GM19099 (cell line): ENCODE measurements at regions not wholly inside any gene's neighbourhood (a gene's known extent, or its start where the extent isn't known, plus 50 kb on each side); places are given as distances from the start of the nearest gene placed in this dataset.

ENCODE experiments used
- POLR2A ChIP-seq: IDR thresholded peaks from 3 replicates; pipeline ENCODE4 v1.6.1; 2011; ENCODE audit warnings: low read depth; ENCODE audit not compliant: insufficient read length; ENCODE audit errors: extremely low read depth

DNA sequence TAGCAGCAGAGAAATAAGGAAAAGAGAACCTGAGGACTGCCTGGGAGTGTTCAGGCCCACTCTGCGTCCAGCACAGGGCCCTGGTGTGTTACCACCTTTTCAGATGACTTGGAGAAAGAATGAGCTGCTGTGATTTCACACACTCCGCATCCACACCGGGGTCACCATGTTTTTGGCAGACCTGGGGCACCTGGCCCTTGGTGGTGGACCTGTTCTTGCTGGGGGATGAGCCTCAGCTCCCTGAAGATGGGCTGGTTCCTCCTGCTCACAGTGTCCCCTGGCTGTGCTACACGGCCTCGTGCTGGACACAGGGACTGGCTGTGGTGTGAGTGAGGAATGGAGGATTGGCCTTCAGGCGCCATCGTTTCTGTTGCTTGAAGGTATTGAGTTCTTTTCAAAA is 1381.4 kb downstream of the TBC1D22A start:
- no peak for TF ChIP-seq POLR2A

DNA sequence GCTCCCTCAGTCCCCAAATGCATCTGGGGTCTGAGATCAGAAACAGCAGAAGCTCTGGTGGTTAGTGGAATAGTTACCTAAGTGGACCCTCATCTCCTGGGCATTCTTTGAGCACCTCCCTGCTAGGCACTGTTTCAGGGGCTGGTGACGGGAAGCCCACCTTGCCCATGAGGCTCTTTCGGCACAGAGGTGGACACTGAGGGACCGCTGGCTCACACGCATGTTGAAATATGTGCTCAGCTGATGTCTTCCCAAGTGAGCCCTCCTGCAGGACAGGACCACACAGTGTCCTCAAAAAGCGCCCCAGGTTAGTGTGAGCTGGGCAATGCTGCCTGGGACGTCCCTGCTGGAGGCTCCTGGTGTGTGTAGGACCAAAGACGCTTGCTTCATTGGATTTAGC is 1379.9 kb downstream of the TBC1D22A start:
- TF ChIP-seq POLR2A: no peak

DNA sequence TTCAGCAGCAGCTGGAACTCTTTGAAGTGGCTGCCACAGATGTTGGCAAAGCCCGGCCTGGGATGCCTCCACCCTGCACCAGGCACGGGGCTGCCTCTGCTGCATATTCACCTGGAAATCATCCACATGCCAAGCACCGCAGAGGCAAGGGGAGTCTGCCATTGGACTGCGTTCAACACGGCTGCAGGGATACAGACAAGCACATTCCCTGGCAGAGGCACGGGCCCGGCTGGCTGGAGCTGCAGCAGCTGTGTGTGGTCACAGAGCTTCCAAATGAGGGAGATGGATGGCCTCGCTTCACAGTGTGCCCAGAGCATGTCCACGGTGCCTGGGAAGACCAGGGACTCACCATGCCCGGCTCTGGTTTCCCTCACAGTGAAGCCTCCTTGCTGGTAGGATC is 1378.9 kb downstream of the TBC1D22A start:
- no peak for TF ChIP-seq POLR2A

DNA sequence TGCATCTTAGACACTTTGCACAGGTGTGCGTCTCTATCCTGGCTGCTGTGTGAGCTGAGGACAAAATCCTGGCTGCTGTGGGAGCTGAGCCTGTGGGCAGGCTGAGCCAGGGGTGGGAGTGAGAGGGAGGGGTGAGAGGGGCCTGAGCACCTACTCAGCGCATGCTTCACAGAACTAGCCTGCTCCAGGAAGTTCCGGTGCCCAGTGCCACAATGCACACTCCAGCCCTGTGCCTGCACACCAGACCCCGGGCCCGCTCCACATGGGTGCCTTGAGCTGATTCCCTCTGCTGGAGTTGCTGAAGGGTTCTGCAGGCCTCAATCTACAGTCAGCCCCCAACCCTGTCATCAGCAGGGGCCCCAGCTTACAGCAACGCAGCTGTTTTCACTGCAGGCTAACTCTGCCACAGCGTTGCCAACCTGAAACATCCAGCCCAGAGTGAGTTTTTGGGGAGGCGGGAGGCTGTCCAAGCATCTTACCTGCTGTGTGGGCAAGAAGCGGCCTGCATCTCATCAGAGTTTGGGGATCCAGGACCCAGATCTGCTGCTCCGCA is 1377.9 kb downstream of the TBC1D22A start:
- TF ChIP-seq POLR2A: no peak

DNA sequence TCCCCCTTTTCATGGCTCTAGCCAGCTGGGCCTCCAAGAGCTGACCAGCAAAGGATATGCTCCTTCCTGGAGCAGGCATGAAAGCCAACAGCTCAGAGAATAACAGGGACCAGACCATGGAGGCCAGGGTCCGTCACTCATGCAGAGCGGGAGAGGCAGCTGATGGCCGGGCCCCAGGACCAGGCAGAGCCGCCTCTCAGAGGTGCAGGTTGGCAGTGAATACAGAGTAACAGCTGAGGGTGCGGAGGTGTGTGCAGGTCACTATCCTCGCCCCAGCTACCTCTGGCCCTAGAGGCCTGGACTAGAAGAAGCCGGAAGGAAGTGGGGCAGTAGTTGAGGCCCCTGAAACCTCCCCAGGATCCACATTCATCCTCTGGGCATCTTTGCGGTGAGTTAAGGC is 1377.3 kb downstream of the TBC1D22A start:
- TF ChIP-seq POLR2A: no peak

DNA sequence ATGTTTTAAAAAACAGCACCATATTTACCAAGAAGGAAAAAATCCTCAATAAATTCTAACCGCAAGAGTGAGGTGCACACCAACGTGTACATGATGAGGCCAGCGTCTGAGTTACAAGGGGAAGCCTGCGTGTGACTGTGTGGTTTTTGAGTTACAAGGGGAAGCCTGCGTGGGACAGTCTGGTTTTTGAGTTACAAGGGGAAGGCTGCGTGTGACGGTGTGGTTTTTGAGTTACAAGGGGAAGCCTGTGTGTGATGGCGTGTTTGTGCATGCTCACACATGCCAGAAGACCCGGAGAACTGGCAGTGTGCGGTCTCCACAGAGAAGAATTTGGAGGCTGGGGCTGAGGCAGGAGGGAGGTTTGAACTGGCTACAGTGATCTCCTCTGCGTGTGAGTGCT is 1376.4 kb downstream of the TBC1D22A start:
- TF ChIP-seq POLR2A: no peak

DNA sequence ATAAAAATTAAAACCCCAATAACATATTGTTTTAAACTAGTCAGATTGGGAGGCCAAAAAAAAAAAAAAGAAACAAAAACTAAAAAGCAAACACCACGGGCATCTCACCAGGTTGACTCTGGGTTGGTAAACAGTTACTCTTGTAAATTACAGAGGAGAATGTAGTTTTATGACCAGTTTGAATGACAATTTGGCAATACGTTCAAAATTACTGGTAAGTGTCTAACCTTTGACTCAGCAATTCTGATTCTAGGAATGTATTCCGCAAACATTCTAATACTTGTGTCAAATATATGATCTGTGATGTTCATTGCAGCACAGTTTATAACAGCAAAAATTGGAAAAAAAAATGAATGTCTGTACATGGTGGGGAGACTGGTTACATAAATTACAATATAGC is 1376.0 kb downstream of the TBC1D22A start:
- no peak for TF ChIP-seq POLR2A

DNA sequence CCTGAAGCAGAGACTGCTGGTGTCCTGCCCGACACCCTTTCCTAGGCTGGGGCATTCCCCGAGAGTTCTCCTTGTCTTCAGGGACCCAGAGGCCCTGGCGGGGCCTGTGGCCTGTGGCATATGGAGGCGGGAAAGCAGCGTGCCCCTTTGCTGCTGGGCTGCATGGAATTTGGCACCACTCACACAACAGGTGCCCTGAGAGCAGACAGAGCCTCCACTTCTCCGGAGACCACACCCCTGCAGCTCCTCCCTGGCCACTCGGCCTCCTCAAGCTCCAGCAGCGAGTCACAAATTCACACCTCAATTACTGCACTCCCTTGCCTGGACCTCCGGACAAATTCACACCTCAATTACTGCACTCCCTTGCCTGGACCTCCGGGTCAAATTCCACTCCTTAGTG is 1375.2 kb downstream of the TBC1D22A start:
- no peak for TF ChIP-seq POLR2A

DNA sequence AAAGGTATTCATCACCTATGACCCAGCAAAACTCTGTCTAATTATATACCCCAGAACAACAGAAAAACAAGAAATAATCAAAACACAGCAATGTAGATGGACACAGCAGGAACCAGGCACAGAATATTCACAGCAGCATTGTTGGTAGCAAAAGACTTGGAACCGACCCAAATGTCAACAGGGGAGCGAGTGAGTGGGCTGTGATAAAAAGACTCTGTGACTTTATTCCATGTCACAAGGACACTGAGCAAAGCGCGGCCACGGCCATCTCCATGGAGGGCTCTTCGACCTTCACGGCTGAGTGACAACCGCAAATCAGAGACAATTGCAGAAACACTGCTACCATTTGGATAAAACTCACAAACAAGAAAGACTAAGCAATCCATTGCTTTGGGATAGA is 1373.1 kb downstream of the TBC1D22A start:
- TF ChIP-seq POLR2A: no peak

DNA sequence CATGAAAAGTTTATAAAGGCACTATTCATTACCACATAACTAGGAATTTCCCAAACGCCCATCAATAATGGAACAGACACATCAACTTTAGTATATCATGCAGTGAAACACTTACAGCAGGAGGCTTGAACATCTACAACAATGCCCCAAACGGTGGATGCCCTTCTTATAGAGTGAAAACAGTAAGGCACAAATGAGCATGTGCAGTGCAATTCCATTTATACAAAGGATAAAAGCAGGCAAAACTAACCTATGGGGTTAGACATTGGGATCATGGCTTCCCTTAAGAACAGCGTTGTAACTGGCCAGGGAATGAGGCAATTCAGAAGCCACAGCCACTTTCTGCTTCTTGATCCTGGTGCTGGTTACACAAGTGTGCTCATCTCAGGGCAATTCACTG is 1363.0 kb downstream of the TBC1D22A start:
- TF ChIP-seq POLR2A: no peak

DNA sequence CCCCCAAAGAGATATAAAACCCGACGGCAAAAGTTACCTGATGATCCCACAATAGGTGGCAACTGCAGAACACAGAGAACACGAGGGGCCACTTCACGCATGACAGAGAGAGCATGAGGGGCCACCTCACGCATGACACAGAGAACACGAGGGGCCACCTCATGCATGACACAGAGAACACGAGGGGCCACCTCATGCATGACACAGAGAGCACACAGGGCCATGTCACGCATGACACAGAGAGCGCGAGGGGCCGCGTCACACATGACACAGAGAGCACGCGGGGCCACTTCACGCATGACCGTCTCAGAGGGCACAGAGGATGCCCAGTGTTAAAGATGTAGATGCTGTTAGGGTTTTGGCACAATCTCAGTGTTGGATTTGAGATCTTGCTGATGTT is 1359.5 kb downstream of the TBC1D22A start:
- no peak for TF ChIP-seq POLR2A

DNA sequence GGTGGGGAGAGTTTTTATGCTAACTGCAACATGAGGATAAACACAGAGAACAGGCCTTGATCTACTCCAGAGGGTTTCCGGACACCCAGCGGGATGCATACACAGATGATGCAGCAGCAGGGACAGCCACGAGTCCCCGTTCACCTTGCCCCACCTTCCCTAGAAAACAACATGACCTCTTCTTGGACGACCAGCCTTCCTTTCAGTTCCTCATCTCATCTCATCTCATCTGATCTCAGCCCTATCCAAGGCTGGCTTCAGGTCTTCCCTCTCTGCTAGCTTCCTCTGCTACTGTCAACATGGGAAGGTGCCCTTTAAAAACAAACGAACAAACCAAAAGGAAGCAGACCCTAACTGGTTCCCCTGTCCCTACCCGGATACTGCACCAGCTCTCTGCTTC is 1356.2 kb downstream of the TBC1D22A start:
- TF ChIP-seq POLR2A: no peak

DNA sequence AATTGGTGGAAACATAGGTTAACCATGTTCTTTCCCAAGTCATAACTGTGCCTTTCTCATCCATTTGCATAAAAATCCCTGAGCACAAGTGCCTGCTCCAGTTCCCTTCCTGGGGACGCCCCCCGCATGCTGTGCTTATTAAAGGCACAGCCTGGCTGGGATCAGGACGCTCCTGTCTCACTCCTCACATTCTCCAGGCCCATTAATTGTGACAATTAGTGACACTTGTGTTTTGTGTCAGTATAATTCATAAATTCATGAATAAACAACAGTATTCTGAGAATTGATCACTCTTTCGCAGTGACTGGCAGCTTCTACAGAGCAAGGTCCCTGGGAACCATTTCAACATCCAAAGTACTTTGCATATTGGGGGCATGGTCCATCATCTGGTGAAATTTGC is 1354.4 kb downstream of the TBC1D22A start:
- no peak for TF ChIP-seq POLR2A

DNA sequence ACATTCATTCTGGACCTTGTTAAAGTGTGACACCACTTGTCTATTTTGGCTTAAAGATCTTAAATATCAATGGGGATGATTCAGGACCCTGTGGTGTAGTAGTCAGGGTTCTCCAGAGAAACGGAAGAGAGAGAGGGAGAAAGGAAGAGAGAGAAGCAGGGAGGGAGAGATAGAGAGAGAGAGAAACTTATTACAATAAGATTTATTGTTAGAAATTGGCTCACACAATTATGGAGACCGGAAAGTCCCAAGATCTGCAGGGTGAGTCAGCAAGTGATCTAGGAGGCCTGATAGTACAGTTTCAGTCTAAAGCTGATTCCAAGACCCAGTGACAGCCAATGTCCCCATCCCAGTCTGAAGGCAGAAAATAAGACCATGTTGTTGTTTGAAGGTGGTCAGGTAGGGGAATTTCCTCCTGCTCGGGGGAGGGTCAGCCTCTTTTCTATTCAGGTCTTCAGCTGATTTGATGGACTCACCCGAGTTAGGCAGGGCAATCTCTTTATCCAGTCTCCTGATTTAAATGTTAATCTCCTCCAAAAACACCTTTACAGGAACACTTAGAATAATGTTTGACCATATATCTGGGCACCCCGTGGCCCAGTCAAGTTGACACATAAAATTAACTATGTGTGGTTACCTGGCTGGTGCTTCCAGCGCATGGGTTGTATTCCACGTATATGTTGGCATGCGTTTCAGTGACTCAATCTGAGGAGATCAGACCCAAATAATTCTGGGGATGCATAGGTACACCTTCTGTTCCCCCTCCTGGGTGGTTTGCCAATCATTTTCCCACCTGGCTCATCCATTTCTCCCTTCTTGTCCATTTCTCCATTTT is 1350.5 kb downstream of the TBC1D22A start:
- no peak for TF ChIP-seq POLR2A

DNA sequence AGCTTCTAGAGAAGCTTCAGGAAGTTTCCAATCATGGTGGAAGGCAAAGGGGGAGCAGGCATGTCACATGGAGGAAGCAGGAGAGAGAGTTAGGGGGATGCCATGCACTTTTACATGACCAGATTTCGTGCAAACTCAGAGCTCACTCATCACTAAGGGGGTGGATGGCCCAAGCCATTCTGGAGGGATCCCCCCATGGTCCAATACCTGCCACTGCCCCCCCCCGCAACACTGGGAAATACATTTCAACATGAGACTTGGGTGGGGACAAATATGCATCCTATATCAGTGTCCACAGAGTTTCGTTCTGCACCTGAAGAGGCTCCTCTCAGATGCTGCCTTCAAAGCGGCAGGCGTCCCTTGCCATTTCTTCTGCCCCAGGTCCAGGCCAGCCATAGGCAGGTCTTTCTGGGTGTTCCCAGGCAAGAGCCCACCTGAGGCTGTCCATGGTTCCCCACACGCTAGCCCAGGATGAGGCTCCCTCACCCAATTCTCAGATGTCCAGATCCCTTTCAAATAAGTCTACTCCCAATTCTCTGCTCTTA is 1344.3 kb downstream of the TBC1D22A start:
- TF ChIP-seq POLR2A: no peak

DNA sequence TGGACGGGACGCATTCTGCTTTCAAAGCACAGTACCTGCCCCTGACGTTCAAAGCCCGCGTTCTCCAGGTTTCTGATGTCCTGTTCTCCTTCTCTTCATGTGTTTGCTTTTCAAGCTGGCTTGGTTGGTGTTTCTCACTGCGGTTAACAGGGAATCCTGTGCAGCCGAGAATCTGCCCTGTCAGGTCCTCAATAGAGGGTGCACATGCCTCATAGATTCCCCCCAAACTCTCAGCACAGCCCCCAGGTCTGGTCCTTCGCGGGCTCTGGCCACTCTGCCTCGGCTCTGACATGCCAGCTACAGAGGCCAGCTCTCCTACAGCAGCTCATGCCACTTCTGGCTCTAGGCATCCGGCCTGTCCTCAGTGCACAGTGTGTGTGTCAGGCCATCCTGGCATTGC is 1343.8 kb downstream of the TBC1D22A start:
- TF ChIP-seq POLR2A: no peak
